NCI-H2227 (cell line): ENCODE measurements at regions not wholly inside any gene's neighbourhood (a gene's known extent, or its start where the extent isn't known, plus 50 kb on each side); places are given as distances from the start of the nearest gene placed in this dataset.

Experiments used
- DNase-seq: peaks from one replicate; lab custom pipeline; 2025; ENCODE audit not compliant: unreplicated experiment; lab: John Stamatoyannopoulos, UW

GRCh38 chr5:74052441-74053221, 426.6 kb downstream of the ARHGEF28 start:
- DNase-seq = no peak

- no peak for DNase-seq
Measured at GRCh38 chr5:74051076-74051475, 425.1 kb downstream of the ARHGEF28 start.

- DNase-seq = no peak
Measured at GRCh38 chr5:74044936-74045335, 418.9 kb downstream of the ARHGEF28 start.

GRCh38 chr5:74042959-74043358, 417.0 kb downstream of the ARHGEF28 start:
- no peak for DNase-seq

GRCh38 chr5:74042559-74042958, 416.6 kb downstream of the ARHGEF28 start:
- DNase-seq = no peak

- DNase-seq = no peak
Measured at GRCh38 chr5:74041913-74042312, 415.9 kb downstream of the ARHGEF28 start.

GRCh38 chr5:74040811-74041491, 415.0 kb downstream of the ARHGEF28 start:
- no peak for DNase-seq

GRCh38 chr5:74040065-74040551, 414.1 kb downstream of the ARHGEF28 start:
- DNase-seq = no peak

GRCh38 chr5:74037321-74037720, 411.3 kb downstream of the ARHGEF28 start:
- DNase-seq = no peak

- no peak for DNase-seq
Measured at GRCh38 chr5:74035521-74035937, 409.5 kb downstream of the ARHGEF28 start.

GRCh38 chr5:74034733-74035132, 408.7 kb downstream of the ARHGEF28 start:
- peak; percentile 22 for DNase-seq

- no peak for DNase-seq
Measured at GRCh38 chr5:74032617-74033016, 406.6 kb downstream of the ARHGEF28 start.

- no peak for DNase-seq
Measured at GRCh38 chr5:74031536-74031935, 405.5 kb downstream of the ARHGEF28 start.

GRCh38 chr5:74030821-74031220, 404.8 kb downstream of the ARHGEF28 start:
- no peak for DNase-seq

GRCh38 chr5:74030371-74030770, 404.4 kb downstream of the ARHGEF28 start:
- no peak for DNase-seq

GRCh38 chr5:74028976-74029375, 403.0 kb downstream of the ARHGEF28 start:
- no peak for DNase-seq

- DNase-seq = no peak
Measured at GRCh38 chr5:74028406-74028805, 402.4 kb downstream of the ARHGEF28 start.

GRCh38 chr5:74027732-74028338, 401.8 kb downstream of the ARHGEF28 start:
- no peak for DNase-seq

GRCh38 chr5:74026310-74026709, 400.3 kb downstream of the ARHGEF28 start:
- DNase-seq = no peak

- DNase-seq = no peak
Measured at GRCh38 chr5:74021126-74021525, 395.1 kb downstream of the ARHGEF28 start.

GRCh38 chr5:74020503-74020902, 394.5 kb downstream of the ARHGEF28 start:
- no peak for DNase-seq

GRCh38 chr5:74019923-74020322, 393.9 kb downstream of the ARHGEF28 start:
- no peak for DNase-seq
